Stomach smooth muscle (tissue), 2 donors: ENCODE measurements at regions not wholly inside any gene's neighbourhood (a gene's known extent, or its start where the extent isn't known, plus 50 kb on each side); places are given as distances from the start of the nearest gene placed in this dataset.

Experiments used
- H3K27ac ChIP-seq: one replicate; pipeline ENCODE4 v1.7.0; 2013; ENCODE audit warnings: mild to moderate bottlenecking, low read length, inconsistent platforms
- H3K27me3 ChIP-seq, 2 donors: one replicate each; pipeline ENCODE4 v1.7.0; 2013; ENCODE audit warnings: low read length in 2 of 2; ENCODE audit not compliant: insufficient read depth in 2 of 2, control insufficient read depth in 1 of 2
- H3K36me3 ChIP-seq, 2 donors: one replicate each; pipeline ENCODE4 v1.7.0; 2013; ENCODE audit warnings: low read length in 2 of 2; ENCODE audit not compliant: control insufficient read depth in 2 of 2, insufficient read depth in 2 of 2
- H3K4me1 ChIP-seq: one replicate; pipeline ENCODE4 v1.7.0; 2013; ENCODE audit warnings: low read length; ENCODE audit not compliant: control insufficient read depth, insufficient read depth
- H3K4me3 ChIP-seq, 2 donors: one replicate each; pipeline ENCODE4 v1.7.0; 2013; ENCODE audit warnings: low read length in 2 of 2
- H3K9ac ChIP-seq, 2 donors: one replicate each; pipeline ENCODE4 v1.7.0; 2013; ENCODE audit warnings: low read length in 2 of 2, mild to moderate bottlenecking in 1 of 2
- H3K9me3 ChIP-seq, 2 donors: one replicate each; pipeline ENCODE4 v1.7.0; 2013; ENCODE audit warnings: low read length in 2 of 2; ENCODE audit not compliant: control insufficient read depth in 2 of 2
- donor health status: healthy.
- donor health status: Pancreatic carcinoma.

GRCh38 chr17:68711858-68712257, 110.7 kb upstream of the FAM20A start:
- H3K4me3 ChIP-seq, result no peak overlapping the region
- H3K9ac ChIP-seq, result no peak overlapping the region
- H3K27ac ChIP-seq, result no peak overlapping the region
- H3K36me3 ChIP-seq, result no peaks in the 10 kb centered on the region
- H3K4me1 ChIP-seq, result no peaks in the 10 kb centered on the region
- no peaks in the 10 kb centered on the region for H3K9me3 ChIP-seq
- no peaks in the 10 kb centered on the region for H3K27me3 ChIP-seq

DNA sequence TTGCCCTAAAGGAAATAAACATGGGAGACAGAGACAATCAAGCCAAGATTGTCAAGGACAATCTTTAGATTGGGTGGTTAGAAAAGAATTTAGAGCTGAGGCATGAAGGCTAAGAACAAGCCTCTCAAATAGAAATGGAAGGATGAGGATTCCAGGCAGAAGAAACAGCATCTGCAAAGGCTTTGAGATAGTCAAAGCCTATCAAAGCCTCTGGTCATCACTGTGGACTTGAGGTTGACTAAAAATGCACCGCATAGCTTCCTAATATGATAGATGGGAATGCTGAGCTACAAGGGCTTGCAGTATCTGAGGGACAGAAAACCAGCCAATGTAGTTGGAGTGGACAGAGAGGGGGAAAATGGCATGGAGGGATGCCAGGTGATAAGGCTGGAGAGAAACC, 109.8 kb upstream of the FAM20A start:
- no peak overlapping the region for H3K27ac ChIP-seq

DNA sequence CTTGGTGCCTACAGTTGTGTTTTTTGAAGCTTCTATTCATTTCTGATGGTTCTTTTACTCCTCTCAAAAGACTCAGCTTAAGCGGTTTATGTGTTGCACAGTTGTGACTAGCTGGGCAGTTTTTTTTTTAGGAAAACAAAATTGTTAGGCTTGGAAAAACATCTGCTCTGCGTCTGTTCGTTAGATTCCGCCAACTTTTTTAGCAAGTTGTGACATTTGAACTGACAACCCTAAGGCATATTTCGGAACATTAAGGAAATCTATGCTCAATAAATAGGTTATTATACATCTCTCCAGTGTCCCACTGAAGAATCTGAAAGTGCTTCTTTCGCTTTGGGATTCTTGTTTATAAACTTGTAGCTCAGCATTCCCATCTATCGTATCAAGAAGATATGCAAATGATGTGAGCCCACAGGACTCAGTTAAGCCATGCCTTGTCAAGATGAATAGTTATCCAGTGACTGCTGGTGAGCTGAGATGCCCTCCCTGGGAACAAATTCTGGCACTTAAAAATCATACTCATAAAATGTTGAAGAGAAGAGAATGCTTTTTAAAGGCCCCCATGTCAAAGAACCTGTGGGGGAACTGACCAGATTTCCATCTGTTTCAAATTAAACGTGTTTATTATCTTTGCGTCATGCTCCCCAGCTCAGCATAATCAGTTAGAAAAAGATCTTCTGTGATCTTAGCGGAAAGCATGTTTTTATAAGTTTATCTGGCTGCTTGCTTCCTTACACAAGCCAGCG, 109.0 kb upstream of the FAM20A start:
- Histone ChIP-seq H3K27ac (no peak overlapping the region), H3K4me1 (peaks cover 2% of the 10 kb centered on the region), H3K9ac (no peak overlapping the region), H3K4me3 (no peak overlapping the region), H3K9me3 (no peaks in the 10 kb centered on the region), H3K36me3 (no peaks in the 10 kb centered on the region), H3K27me3 (peaks cover 0 to 2% of the 10 kb centered on the region in 2 donors)

More for the DNA sequence above, 109.8 kb upstream of the FAM20A start:
- no peaks in the 10 kb centered on the region for H3K36me3 ChIP-seq
- no peaks in the 10 kb centered on the region for H3K9me3 ChIP-seq
- no peaks in the 10 kb centered on the region for H3K27me3 ChIP-seq
- H3K4me3 ChIP-seq, result no peak overlapping the region
- peaks cover 2% of the 10 kb centered on the region for H3K4me1 ChIP-seq
- H3K9ac ChIP-seq, result no peak overlapping the region

GRCh38 chr17:68709461-68709860, 108.3 kb upstream of the FAM20A start:
- peaks cover 2% of the 10 kb centered on the region for H3K4me1 ChIP-seq
- no peaks in the 10 kb centered on the region for H3K9me3 ChIP-seq
- H3K4me3 ChIP-seq, result no peak overlapping the region
- no peak overlapping the region for H3K27ac ChIP-seq
- H3K36me3 ChIP-seq, result no peaks in the 10 kb centered on the region
- peaks cover 0 to 2% of the 10 kb centered on the region in 2 donors for H3K27me3 ChIP-seq
- no peak overlapping the region for H3K9ac ChIP-seq

- Histone ChIP-seq H3K4me1 (peaks cover 2% of the 10 kb centered on the region), H3K27ac (no peak overlapping the region), H3K36me3 (no peaks in the 10 kb centered on the region), H3K4me3 (no peak overlapping the region), H3K27me3 (peaks cover 0 to 2% of the 10 kb centered on the region in 2 donors), H3K9me3 (no peaks in the 10 kb centered on the region), H3K9ac (no peak overlapping the region)
Observed at GRCh38 chr17:68707031-68707430, 105.9 kb upstream of the FAM20A start.

DNA sequence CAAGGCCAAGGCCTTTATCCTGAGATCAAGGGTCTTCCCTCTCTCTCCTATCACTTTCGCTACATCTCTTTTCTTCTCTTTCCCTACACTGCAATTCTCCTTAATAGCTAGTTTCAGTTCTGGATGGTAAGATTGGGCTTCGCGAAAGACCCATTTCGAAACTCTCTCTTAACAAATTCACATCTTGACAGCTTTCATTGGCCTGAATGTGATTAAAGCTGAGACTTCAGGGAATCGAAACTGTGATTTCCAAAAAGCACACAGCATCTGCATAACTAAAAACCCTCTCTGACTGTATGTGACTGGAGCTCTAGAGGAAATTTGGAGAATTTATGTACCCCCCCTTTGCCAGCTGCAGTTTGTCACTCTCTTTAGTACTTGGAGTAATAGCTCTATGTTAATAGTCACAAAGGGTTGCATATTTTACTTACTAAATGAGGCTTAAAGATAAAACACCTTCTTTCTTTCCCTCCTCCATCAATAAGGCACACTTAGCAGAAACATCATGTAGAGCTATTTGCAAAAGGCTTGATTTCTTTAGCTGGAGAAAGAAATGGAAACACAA, 105.3 kb upstream of the FAM20A start:
- Histone ChIP-seq H3K27me3 (peaks cover 0 to 2% of the 10 kb centered on the region in 2 donors), H3K9ac (no peak overlapping the region), H3K4me3 (no peak overlapping the region), H3K9me3 (no peaks in the 10 kb centered on the region), H3K36me3 (no peaks in the 10 kb centered on the region), H3K4me1 (peaks cover 2% of the 10 kb centered on the region), H3K27ac (no peak overlapping the region)

DNA sequence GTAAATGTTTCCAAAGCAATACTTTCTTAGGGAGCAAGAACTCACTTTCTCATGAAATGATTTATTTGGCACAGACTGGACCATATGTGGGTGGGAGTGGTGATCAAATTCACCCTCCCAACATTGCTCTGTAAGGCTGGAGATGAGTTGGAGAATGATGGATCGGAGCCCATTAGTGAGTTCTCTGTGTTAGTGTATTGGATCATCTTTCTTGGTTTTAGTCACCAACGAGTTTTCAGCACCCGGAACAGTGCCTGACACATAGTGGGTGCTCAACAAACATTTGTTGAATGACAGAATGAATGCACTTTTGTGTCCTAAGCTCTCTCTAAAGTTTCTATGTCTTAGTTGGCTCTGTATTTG, 104.5 kb upstream of the FAM20A start:
- no peaks in the 10 kb centered on the region for H3K9me3 ChIP-seq
- no peak overlapping the region for H3K4me3 ChIP-seq
- peaks cover 2% of the 10 kb centered on the region for H3K4me1 ChIP-seq
- no peaks in the 10 kb centered on the region for H3K36me3 ChIP-seq
- no peak overlapping the region for H3K27ac ChIP-seq
- H3K27me3 ChIP-seq, result peaks cover 0 to 2% of the 10 kb centered on the region in 2 donors
- no peak overlapping the region for H3K9ac ChIP-seq

DNA sequence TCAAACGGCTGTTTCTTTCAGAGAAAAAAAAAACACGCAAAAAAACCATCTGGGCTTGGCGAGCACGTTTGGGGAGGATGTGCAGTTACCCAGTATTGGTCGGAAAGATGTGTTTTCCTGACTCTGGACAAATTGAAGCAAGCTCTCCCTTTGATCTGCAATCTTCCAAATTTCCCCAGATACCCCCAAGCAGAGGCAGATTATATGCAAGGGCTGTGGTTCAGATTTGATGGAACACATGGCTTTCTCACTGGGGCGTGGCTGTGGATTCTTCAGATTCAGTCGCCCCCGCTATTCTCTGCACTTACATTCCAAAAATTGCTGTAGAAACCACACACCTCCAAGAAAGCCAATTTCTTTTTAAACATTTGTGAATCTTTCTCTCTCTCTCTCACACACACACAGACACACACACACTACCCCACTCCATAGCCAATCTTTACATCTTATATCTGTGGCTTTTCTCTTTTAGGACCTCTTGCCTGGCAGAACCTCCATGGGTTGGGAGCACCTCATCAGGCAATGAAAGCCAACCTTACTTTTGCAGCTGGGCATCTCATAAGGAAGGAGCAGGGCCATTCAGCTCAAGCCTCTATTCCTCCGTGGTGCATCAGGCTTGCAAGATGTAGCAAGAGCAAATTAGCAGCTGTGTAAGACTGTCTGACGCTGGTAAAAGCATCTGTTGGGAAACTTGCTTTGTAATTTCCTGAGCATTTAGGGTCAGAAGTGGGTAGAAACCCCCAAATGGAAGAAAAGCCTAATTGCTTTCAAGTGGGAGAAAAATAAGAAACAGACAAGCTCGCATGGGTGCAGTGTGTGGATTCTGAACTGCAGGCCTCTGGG, 103.9 kb upstream of the FAM20A start:
- no peaks in the 10 kb centered on the region for H3K36me3 ChIP-seq
- H3K27me3 ChIP-seq, result peaks cover 0 to 5% of the 10 kb centered on the region in 2 donors
- no peak overlapping the region for H3K9ac ChIP-seq
- H3K4me1 ChIP-seq, result peaks cover 2% of the 10 kb centered on the region
- H3K4me3 ChIP-seq, result no peak overlapping the region
- no peak overlapping the region for H3K27ac ChIP-seq
- no peaks in the 10 kb centered on the region for H3K9me3 ChIP-seq

DNA sequence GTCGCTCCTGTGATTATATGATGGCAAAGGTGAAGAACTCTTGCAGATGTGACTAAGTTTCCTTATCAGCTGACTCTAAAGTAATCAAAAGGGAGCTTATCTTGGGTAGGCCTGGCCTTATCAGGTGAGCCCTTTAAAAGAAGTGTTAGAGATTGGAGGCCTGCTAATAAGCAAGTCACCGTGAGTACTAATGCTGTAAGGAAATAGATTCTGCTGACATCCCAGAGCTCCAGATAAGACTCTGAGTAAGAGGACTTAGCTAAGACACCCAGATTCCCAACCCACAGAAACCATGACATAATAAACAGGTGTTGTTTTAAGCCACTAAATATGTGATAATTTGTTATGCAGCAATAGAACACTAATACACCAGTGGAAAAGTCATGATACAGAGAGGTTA, 99.9 kb upstream of the FAM20A start:
- no peaks in the 10 kb centered on the region for H3K36me3 ChIP-seq
- H3K4me3 ChIP-seq, result no peak overlapping the region
- H3K9ac ChIP-seq, result no peak overlapping the region
- H3K27ac ChIP-seq, result no peak overlapping the region
- H3K9me3 ChIP-seq, result no peaks in the 10 kb centered on the region
- peaks cover 4% of the 10 kb centered on the region for H3K4me1 ChIP-seq
- H3K27me3 ChIP-seq, result peaks cover 0 to 5% of the 10 kb centered on the region in 2 donors

GRCh38 chr17:68700421-68700820, 99.3 kb upstream of the FAM20A start:
- H3K9ac ChIP-seq, result no peak overlapping the region
- H3K27me3 ChIP-seq, result peaks cover 0 to 3% of the 10 kb centered on the region in 2 donors
- H3K4me1 ChIP-seq, result peaks cover 3% of the 10 kb centered on the region
- no peak overlapping the region for H3K27ac ChIP-seq
- no peak overlapping the region for H3K4me3 ChIP-seq
- H3K9me3 ChIP-seq, result no peaks in the 10 kb centered on the region
- no peaks in the 10 kb centered on the region for H3K36me3 ChIP-seq
